NT2/D1 (cell line): ENCODE measurements at regions not wholly inside any gene's neighbourhood (a gene's known extent, or its start where the extent isn't known, plus 50 kb on each side); places are given as distances from the start of the nearest gene placed in this dataset.

Experiments
- SUZ12 ChIP-seq: IDR thresholded peaks from 2 replicates; pipeline ENCODE4 v1.6.1; 2011; ENCODE audit not compliant: insufficient read length, insufficient read depth; ENCODE audit errors: extremely low read depth
- YY1 ChIP-seq: IDR thresholded peaks from 2 replicates; pipeline ENCODE4 v1.6.1; 2011; ENCODE audit not compliant: insufficient read length, insufficient read depth
- ZNF274 ChIP-seq: IDR thresholded peaks from 2 replicates; pipeline ENCODE4 v1.6.1; 2011; ENCODE audit warnings: mild to moderate bottlenecking, low read depth, low read length

DNA sequence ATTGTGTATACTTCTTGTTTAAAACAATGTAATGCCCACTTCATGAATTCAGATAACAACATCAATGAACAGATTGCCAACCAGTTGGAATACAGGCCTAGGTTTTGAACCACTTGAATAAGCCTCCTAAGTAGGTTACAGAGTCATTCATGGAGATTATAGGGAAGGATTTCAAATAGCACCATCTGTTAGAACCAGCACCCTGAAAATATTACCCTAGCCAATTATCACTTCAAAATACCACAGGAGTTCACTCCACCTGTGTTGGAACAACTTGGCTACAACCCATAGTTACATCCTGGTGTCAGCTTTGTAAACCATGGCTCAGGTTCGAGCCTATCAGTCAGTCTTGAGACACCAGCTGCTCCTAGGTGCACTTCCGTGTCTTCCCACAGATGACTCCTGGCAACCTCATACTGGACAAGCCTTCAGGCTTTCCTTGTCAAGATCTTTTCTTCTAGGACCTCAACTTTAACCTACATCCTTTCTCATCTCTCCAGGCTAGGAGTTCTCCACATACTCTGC, 350.0 kb downstream of the DEPDC1B start:
- TF ChIP-seq YY1 (no peak), SUZ12 (no peak), ZNF274 (no peak)
